LNCaP clone FGC (cell line): ENCODE measurements at regions not wholly inside any gene's neighbourhood (a gene's known extent, or its start where the extent isn't known, plus 50 kb on each side); places are given as distances from the start of the nearest gene placed in this dataset.
"Not testable (repeated sequence)": the region's sequence is repeated elsewhere in the genome, so short reads cannot be mapped to it uniquely, and the experiment has no call there.

Source experiments
- DNase-seq: peaks from one replicate; pipeline ENCODE4 v3.0.0-alpha.2; 2011; ENCODE audit warnings: low read depth
- H3K4me3 ChIP-seq: 2 replicates; pipeline ENCODE4 v1.5.1; 2011; ENCODE audit warnings: mild to moderate bottlenecking, low read depth, low read length, control low read depth
- CTCF ChIP-seq: IDR thresholded peaks from 2 replicates; pipeline ENCODE4 v1.5.1; 2012; ENCODE audit warnings: mild to moderate bottlenecking; ENCODE audit not compliant: control insufficient read depth, insufficient read depth; ENCODE audit errors: extremely low read depth

- TF ChIP-seq CTCF = no peak
- DNase-seq = no peak
- H3K4me3 ChIP-seq = no peak overlapping the region
Measured at GRCh38 chrX:4656419-4656818, 943.0 kb upstream of the PRKX start.

- TF ChIP-seq CTCF = no peak
- no peak for DNase-seq
Measured at GRCh38 chrX:4655743-4656142, 942.3 kb upstream of the PRKX start.

GRCh38 chrX:4642114-4642513 is 928.7 kb upstream of the PRKX start:
- H3K4me3 ChIP-seq = no peak overlapping the region
- TF ChIP-seq CTCF = no peak
- no peak for DNase-seq

More at GRCh38 chrX:4655743-4656142, 942.3 kb upstream of the PRKX start:
- no peak overlapping the region for H3K4me3 ChIP-seq

GRCh38 chrX:4638036-4638435 is 924.6 kb upstream of the PRKX start:
- no peak overlapping the region for H3K4me3 ChIP-seq
- DNase-seq = no peak
- TF ChIP-seq CTCF = no peak

- no peak for DNase-seq
- no peak for TF ChIP-seq CTCF
- no peak overlapping the region for H3K4me3 ChIP-seq
Measured at GRCh38 chrX:4627414-4627813, 914.0 kb upstream of the PRKX start.

- H3K4me3 ChIP-seq = no peak overlapping the region
- no peak for TF ChIP-seq CTCF
- DNase-seq = no peak
Measured at GRCh38 chrX:4622486-4623167, 909.2 kb upstream of the PRKX start.

GRCh38 chrX:4613651-4614050 is 900.2 kb upstream of the PRKX start:
- DNase-seq, H3K4me3 ChIP-seq: not testable (repeated sequence)

GRCh38 chrX:4588893-4589292 is 875.4 kb upstream of the PRKX start:
- DNase-seq = no peak
- TF ChIP-seq CTCF = no peak
- H3K4me3 ChIP-seq = no peak overlapping the region
